Pancreas (tissue), 10 donors: ENCODE measurements at regions not wholly inside any gene's neighbourhood (a gene's known extent, or its start where the extent isn't known, plus 50 kb on each side); places are given as distances from the start of the nearest gene placed in this dataset.

Experiments used
- ATAC-seq, 4 donors: fragments of 200-7000 bp; cut with Tn5 transposase; one replicate each; pipeline versions ENCODE4 v1.8.0 to v1.9.1; 2020; ENCODE audit warnings: mild to moderate bottlenecking in 4 of 4, moderate library complexity in 4 of 4
- DNase-seq, 6 donors: peaks; one replicate each; pipeline ENCODE4 v3.0.0-alpha.2; 2020
- FAIRE-seq: peaks from 2 replicates; lab custom pipeline; 2012; peaks lifted over from hg19 to GRCh38; lab: Jason Lieb, UNC
- H3K27ac ChIP-seq, 4 donors: fragments of 200-600 bp; sonication (generic); 1 replicate in 3 of 4; 2 replicates in 1 of 4; pipeline versions ENCODE4 v1.5.0 to v1.8.0; 2020
- H3K27me3 ChIP-seq, 4 donors: fragments of 200-600 bp; one replicate each; pipeline ENCODE4 v1.8.0; 2021
- H3K36me3 ChIP-seq, 3 donors: fragments of 200-600 bp; sonication (generic) in 1 of 3; one replicate each; pipeline versions ENCODE4 v1.5.0 to v1.8.0; 2020 to 2021
- H3K4me1 ChIP-seq, 3 donors: fragments of 200-600 bp; one replicate each; pipeline ENCODE4 v1.8.0; 2021
- H3K4me3 ChIP-seq, 4 donors: fragments of 200-600 bp; sonication (generic) in 2 of 4; one replicate each; pipeline versions ENCODE4 v1.5.0 to v1.8.0; 2020 to 2021
- H3K9me3 ChIP-seq, 4 donors: fragments of 200-600 bp; one replicate each; pipeline ENCODE4 v1.8.0; 2021
- CTCF ChIP-seq, 4 donors: fragments of 200-600 bp; sonication (generic) in 3 of 4; IDR thresholded peaks; one replicate each; pipeline versions ENCODE4 v1.5.0 to v1.8.0; 2021; ENCODE audit warnings: antibody characterized with exemption in 4 of 4
- WGBS, 2 donors: extraction: QIAGEN DNeasy Blood & Tissue Kit; methylation state at CpG; one replicate each; pipeline ENCODE4 v1.1.7; 2013; 5-methylcytosine and 5-hydroxymethylcytosine counted together
- intact Hi-C, 3 donors: fragments of 100-400 bp; cut with DNase I; formaldehyde crosslinking; loops; one replicate each; pipeline versions ENCODE4 v1.11.1 to v1.14.2; 2022
- donor health status: healthy with polysubstance abuse.
- donor health status: DM: no; HTN: no; CAD: no; lungs with moderate emphysema.
- donor health status: DM: no; HTN: no; CAD: no.
- donor health status: control.
- donor health status: control.
- donor health status: Bipolar disorder and iron deficiency.
- donor health status: DM: yes; HTN: yes; CAD: no.
- donor health status: DM: no; HTN: no; CAD: no.
- donor health status: DM: no; HTN: no; CAD: no.
- donor health status: DM: yes; HTN: yes; CAD: no.

- FAIRE-seq = no peak
- intact Hi-C loops = no loop called here
- no peak for TF ChIP-seq CTCF (IDR thresholded peaks at IDR 0.05)
Measured at GRCh38 chr7:41574377-41574776, 128.5 kb downstream of the INHBA start.

GRCh38 chr7:41573862-41574261 is 129.0 kb downstream of the INHBA start:
- FAIRE-seq = no peak
- H3K27me3 ChIP-seq = no peaks in the 10 kb centered on the region
- no peak overlapping the region for H3K4me3 ChIP-seq
- no peak for TF ChIP-seq CTCF (IDR thresholded peaks at IDR 0.05)
- no peak for DNase-seq
- no peak overlapping the region for H3K27ac ChIP-seq
- no peak for ATAC-seq
- intact Hi-C loops = no loop called here
- no peaks in the 10 kb centered on the region for H3K36me3 ChIP-seq
- 48 to 79% methylated on average over 1 of the region's 1 CpG for WGBS, 2 donors
- H3K9me3 ChIP-seq = no peaks in the 10 kb centered on the region
- H3K4me1 ChIP-seq = no peaks in the 10 kb centered on the region

More at GRCh38 chr7:41574377-41574776, 128.5 kb downstream of the INHBA start:
- H3K27me3 ChIP-seq = no peaks in the 10 kb centered on the region
- no peaks in the 10 kb centered on the region for H3K9me3 ChIP-seq
- H3K4me3 ChIP-seq = no peak overlapping the region
- H3K36me3 ChIP-seq = no peaks in the 10 kb centered on the region
- H3K4me1 ChIP-seq = no peaks in the 10 kb centered on the region
- H3K27ac ChIP-seq = no peak overlapping the region
- DNase-seq (no peak), ATAC-seq (no peak)

GRCh38 chr7:41573443-41573842 is 129.4 kb downstream of the INHBA start:
- no peaks in the 10 kb centered on the region for H3K27me3 ChIP-seq
- no peaks in the 10 kb centered on the region for H3K9me3 ChIP-seq
- no peak for TF ChIP-seq CTCF (IDR thresholded peaks at IDR 0.05)
- intact Hi-C loops = no loop called here
- DNase-seq (no peak), FAIRE-seq (no peak), ATAC-seq (no peak)
- no peaks in the 10 kb centered on the region for H3K36me3 ChIP-seq
- no peaks in the 10 kb centered on the region for H3K4me1 ChIP-seq
- H3K27ac ChIP-seq = no peak overlapping the region
- H3K4me3 ChIP-seq = no peak overlapping the region
- 64 to 78% methylated on average over 2 of the region's 2 CpGs for WGBS, 2 donors

- FAIRE-seq = no peak
- Histone ChIP-seq H3K9me3 (no peaks in the 10 kb centered on the region), H3K27ac (no peak overlapping the region), H3K4me1 (no peaks in the 10 kb centered on the region), H3K36me3 (no peaks in the 10 kb centered on the region), H3K4me3 (no peak overlapping the region), H3K27me3 (no peaks in the 10 kb centered on the region)
- intact Hi-C loops = no loop called here
- 47 to 62% methylated on average over 2 of the region's 2 CpGs for WGBS, 2 donors
- no peak for DNase-seq
- no peak for ATAC-seq
- TF ChIP-seq CTCF (IDR thresholded peaks at IDR 0.05) = no peak
Measured at GRCh38 chr7:41573015-41573414, 129.9 kb downstream of the INHBA start.

GRCh38 chr7:41571573-41571972 is 131.3 kb downstream of the INHBA start:
- Histone ChIP-seq H3K4me1 (no peaks in the 10 kb centered on the region), H3K9me3 (no peaks in the 10 kb centered on the region), H3K27me3 (no peaks in the 10 kb centered on the region), H3K27ac (no peak overlapping the region), H3K36me3 (no peaks in the 10 kb centered on the region), H3K4me3 (no peak overlapping the region)
- intact Hi-C loops = no loop called here
- no peak for TF ChIP-seq CTCF (IDR thresholded peaks at IDR 0.05)
- FAIRE-seq = no peak
- no peak for DNase-seq
- ATAC-seq = no peak
- WGBS, 2 donors = 70 to 76% methylated on average over 5 of the region's 5 CpGs
